ENCODE measurements at regions not wholly inside any gene's neighbourhood (a gene's known extent, or its start where the extent isn't known, plus 50 kb on each side); places are given as distances from the start of the nearest gene placed in this dataset.
A peak's percentile ranks its signal among the peaks of the same experiment; 100 is the strongest.

- ChIA-PET CTCF (no interaction called here), POLR2A (ENCODE audit: unreplicated experiment) (no interaction called here)
- ATAC-seq (peak; percentile 94), DNase-seq (peak; percentile 84)
- H3K36me3 ChIP-seq (ENCODE audit: low read depth, low read length) = no peaks in the 10 kb centered on the region
- H3K27me3 ChIP-seq (ENCODE audit: low read length) = no peaks in the 10 kb centered on the region
- H3K9ac ChIP-seq (ENCODE audit: low read length) = peak overlapping the region; percentile 2; the same call in 1 of the 2 replicates
- no peaks in the 10 kb centered on the region for H3K9me2 ChIP-seq (replicated peaks; ENCODE audit: low read length)
- H3K9me3 ChIP-seq (ENCODE audit: low read length) = no peaks in the 10 kb centered on the region
- H2AFZ ChIP-seq (ENCODE audit: low read length) = peak overlapping the region; percentile 55
- H3K4me3 ChIP-seq (ENCODE audit: low read length) = no peak overlapping the region
- H3K4me1 ChIP-seq (ENCODE audit: insufficient read depth, low read length) = peaks cover 18% of the 10 kb centered on the region
- H3K4me2 ChIP-seq (ENCODE audit: low read length) = peak overlapping the region; percentile 42
- intact Hi-C loops (cut with micrococcal nuclease) = loop anchor here (2.0 to 5.0 kb wide), 2 partner anchors 41 to 69 kb away; no protein-coding TSS in a partner anchor
- H3F3A ChIP-seq (ENCODE audit: low read length, unreplicated experiment) = no peaks in the 10 kb centered on the region
- TF ChIP-seq EZH2 (IDR thresholded peaks at IDR 0.05; ENCODE audit: low read length, unreplicated experiment) = no peak
- TF ChIP-seq CTCF (conservative IDR thresholded peaks at IDR 0.05; ENCODE audit: low read depth, low read length) = no peak
- no peak for TF ChIP-seq EZH2phosphoT487 (IDR thresholded peaks at IDR 0.05; ENCODE audit: borderline replicate concordance, low read length)
- no TSS peak for BruUV-seq (replicated peaks)
- H4K20me1 ChIP-seq (ENCODE audit: low read length) = no peaks in the 10 kb centered on the region
- H3K79me2 ChIP-seq (ENCODE audit: low read length) = no peaks in the 10 kb centered on the region
- peak overlapping the region; percentile 61 for H3K27ac ChIP-seq (ENCODE audit: low read length)
Observed at GRCh38 chr3:94226078-94226477, 163.2 kb downstream of the NSUN3 start.

GRCh38 chr3:94232921-94233320 is 170.1 kb downstream of the NSUN3 start:
- BruUV-seq (replicated peaks) = no TSS peak
- TF ChIP-seq EZH2phosphoT487 (IDR thresholded peaks at IDR 0.05; ENCODE audit: borderline replicate concordance, low read length) (no peak), CTCF (conservative IDR thresholded peaks at IDR 0.05; ENCODE audit: low read depth, low read length) (no peak), EZH2 (IDR thresholded peaks at IDR 0.05; ENCODE audit: low read length, unreplicated experiment) (no peak)
- H3K4me2 ChIP-seq (ENCODE audit: low read length) = no peak overlapping the region
- no peak overlapping the region for H3K4me3 ChIP-seq (ENCODE audit: low read length)
- intact Hi-C loops (cut with micrococcal nuclease) = loop anchor here (5.0 kb wide), 1 partner anchor 61 kb away; no protein-coding TSS in a partner anchor
- no peaks in the 10 kb centered on the region for H3K36me3 ChIP-seq (ENCODE audit: low read depth, low read length)
- no peak for ATAC-seq
- H3K4me1 ChIP-seq (ENCODE audit: insufficient read depth, low read length) = no peaks in the 10 kb centered on the region
- H3K27me3 ChIP-seq (ENCODE audit: low read length) = no peaks in the 10 kb centered on the region
- H2AFZ ChIP-seq (ENCODE audit: low read length) = no peak overlapping the region
- no peak overlapping the region for H3K9ac ChIP-seq (ENCODE audit: low read length)
- CTCF ChIA-PET = no interaction called here
- no peaks in the 10 kb centered on the region for H4K20me1 ChIP-seq (ENCODE audit: low read length)
- POLR2A ChIA-PET (ENCODE audit: unreplicated experiment) = no interaction called here
- H3K79me2 ChIP-seq (ENCODE audit: low read length) = no peaks in the 10 kb centered on the region
- no peaks in the 10 kb centered on the region for H3F3A ChIP-seq (ENCODE audit: low read length, unreplicated experiment)
- no peaks in the 10 kb centered on the region for H3K9me2 ChIP-seq (replicated peaks; ENCODE audit: low read length)
- H3K27ac ChIP-seq (ENCODE audit: low read length) = no peak overlapping the region
- no peaks in the 10 kb centered on the region for H3K9me3 ChIP-seq (ENCODE audit: low read length)
- no peak for DNase-seq

GRCh38 chr3:94234177-94234788 is 171.4 kb downstream of the NSUN3 start:
- H3F3A ChIP-seq (ENCODE audit: low read length, unreplicated experiment) = no peaks in the 10 kb centered on the region
- H2AFZ ChIP-seq (ENCODE audit: low read length) = no peak overlapping the region
- no peaks in the 10 kb centered on the region for H3K36me3 ChIP-seq (ENCODE audit: low read depth, low read length)
- H3K9me2 ChIP-seq (replicated peaks; ENCODE audit: low read length) = no peaks in the 10 kb centered on the region
- ATAC-seq (peak; percentile 86), DNase-seq (peak; percentile 70)
- TF ChIP-seq CTCF (conservative IDR thresholded peaks at IDR 0.05; ENCODE audit: low read depth, low read length) = peak; percentile 91
- no peak for TF ChIP-seq EZH2phosphoT487 (IDR thresholded peaks at IDR 0.05; ENCODE audit: borderline replicate concordance, low read length)
- ChIA-PET POLR2A (ENCODE audit: unreplicated experiment) (no interaction called here), CTCF (interaction anchor here (0.6 kb wide), 4 partner anchors 15 to 87 kb away, joined by 3 to 4 read pairs (median 3); no protein-coding TSS in a partner anchor)
- H3K27me3 ChIP-seq (ENCODE audit: low read length) = no peaks in the 10 kb centered on the region
- H3K4me3 ChIP-seq (ENCODE audit: low read length) = no peak overlapping the region
- no peak overlapping the region for H3K9ac ChIP-seq (ENCODE audit: low read length)
- H3K4me2 ChIP-seq (ENCODE audit: low read length) = no peak overlapping the region
- no peaks in the 10 kb centered on the region for H4K20me1 ChIP-seq (ENCODE audit: low read length)
- no peak overlapping the region for H3K27ac ChIP-seq (ENCODE audit: low read length)
- intact Hi-C loops (cut with micrococcal nuclease) = loop anchor here (1.0 to 5.0 kb wide), 3 partner anchors 52 to 119 kb away; no protein-coding TSS in a partner anchor
- H3K9me3 ChIP-seq (ENCODE audit: low read length) = no peaks in the 10 kb centered on the region
- no peaks in the 10 kb centered on the region for H3K4me1 ChIP-seq (ENCODE audit: insufficient read depth, low read length)
- no peaks in the 10 kb centered on the region for H3K79me2 ChIP-seq (ENCODE audit: low read length)
- no TSS peak for BruUV-seq (replicated peaks)

All from PC-3 (cell line).